GM13977 (cell line): ENCODE measurements at regions not wholly inside any gene's neighbourhood (a gene's known extent, or its start where the extent isn't known, plus 50 kb on each side); places are given as distances from the start of the nearest gene placed in this dataset.

Experiments
- DNase-seq: peaks from one replicate; pipeline ENCODE4 v3.0.0; 2012; ENCODE audit warnings: low spot score
- in situ Hi-C: fragments of 300-500 bp; cut with MboI; formaldehyde crosslinking; loops from one replicate; pipeline ENCODE4 v1.12.0; 2022; ENCODE audit warnings: low sequenced_read_pairs, low pct_unique_long_range_greater_than_20kb, mixed read lengths, inconsistent platforms; ENCODE audit not compliant: unreplicated experiment
- TF ChIP-seq, protein P1 (sequence below): IDR thresholded peaks from 2 replicates; pipeline ENCODE4 v1.5.1; 2012; ENCODE audit warnings: mild to moderate bottlenecking, control low read depth; ENCODE audit not compliant: insufficient read depth; ENCODE audit errors: extremely low read depth, missing control alignments

DNA sequence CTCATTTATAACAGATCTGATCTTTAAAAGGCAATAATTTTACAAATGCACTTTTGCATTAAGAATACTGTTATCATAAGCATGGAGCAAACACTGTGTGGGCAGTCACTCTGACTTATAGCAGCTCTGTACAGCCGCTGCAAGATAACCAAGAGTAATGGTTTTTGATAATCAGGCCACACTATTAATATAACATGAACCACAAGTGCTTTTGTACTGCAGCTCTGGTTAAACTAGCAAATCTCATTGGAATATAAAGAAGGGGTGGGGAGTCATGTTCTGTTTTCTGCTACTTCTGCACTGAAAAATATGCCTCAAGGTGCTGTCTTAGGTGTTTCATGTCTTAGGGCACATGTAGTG is 357.4 kb downstream of the LMO4 start:
- in situ Hi-C loops = no loop called here
- TF ChIP-seq, protein P1, sequence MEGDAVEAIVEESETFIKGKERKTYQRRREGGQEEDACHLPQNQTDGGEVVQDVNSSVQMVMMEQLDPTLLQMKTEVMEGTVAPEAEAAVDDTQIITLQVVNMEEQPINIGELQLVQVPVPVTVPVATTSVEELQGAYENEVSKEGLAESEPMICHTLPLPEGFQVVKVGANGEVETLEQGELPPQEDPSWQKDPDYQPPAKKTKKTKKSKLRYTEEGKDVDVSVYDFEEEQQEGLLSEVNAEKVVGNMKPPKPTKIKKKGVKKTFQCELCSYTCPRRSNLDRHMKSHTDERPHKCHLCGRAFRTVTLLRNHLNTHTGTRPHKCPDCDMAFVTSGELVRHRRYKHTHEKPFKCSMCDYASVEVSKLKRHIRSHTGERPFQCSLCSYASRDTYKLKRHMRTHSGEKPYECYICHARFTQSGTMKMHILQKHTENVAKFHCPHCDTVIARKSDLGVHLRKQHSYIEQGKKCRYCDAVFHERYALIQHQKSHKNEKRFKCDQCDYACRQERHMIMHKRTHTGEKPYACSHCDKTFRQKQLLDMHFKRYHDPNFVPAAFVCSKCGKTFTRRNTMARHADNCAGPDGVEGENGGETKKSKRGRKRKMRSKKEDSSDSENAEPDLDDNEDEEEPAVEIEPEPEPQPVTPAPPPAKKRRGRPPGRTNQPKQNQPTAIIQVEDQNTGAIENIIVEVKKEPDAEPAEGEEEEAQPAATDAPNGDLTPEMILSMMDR = no peak
- no peak for DNase-seq

DNA sequence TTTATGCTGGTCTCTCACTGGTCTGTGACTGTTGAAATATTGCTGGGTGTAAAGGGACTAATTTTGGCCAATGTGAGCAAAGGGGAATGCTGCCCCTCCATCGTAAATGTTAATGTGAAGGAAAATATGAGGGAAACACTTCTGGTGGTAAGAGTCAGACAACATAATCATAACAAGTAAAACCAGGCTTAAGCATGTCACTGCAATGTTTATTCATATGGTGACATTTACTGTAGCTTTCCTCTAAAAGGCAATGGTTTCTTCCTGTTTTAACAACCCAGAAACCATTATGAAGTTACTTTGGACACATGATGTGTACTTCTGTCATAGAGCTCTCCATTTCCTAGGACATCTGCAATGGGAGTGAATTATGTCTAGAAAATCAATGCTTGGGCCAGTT is 358.0 kb downstream of the LMO4 start:
- DNase-seq = no peak
- TF ChIP-seq, protein P1 = no peak
- in situ Hi-C loops = no loop called here

DNA sequence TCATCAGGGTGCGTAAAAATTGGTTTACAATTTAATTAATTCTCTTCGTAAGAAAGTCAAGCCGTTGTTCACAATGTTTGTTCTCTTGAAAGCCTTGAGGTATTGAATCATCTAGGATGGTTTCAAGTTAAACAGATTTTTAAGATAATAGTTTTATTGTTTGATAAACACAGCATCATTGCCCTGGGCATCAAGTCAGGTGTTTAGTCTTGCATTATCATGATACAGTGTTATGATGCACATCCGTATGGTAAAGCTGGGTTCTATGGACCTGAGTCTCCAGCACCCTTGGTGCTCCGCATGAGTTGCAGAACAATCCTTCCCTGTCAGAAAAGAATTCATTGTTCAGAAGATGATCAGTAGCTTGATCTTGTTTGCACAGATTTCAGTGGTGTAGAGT is 359.5 kb downstream of the LMO4 start:
- no peak for DNase-seq
- TF ChIP-seq, protein P1 = no peak
- in situ Hi-C loops = no loop called here

DNA sequence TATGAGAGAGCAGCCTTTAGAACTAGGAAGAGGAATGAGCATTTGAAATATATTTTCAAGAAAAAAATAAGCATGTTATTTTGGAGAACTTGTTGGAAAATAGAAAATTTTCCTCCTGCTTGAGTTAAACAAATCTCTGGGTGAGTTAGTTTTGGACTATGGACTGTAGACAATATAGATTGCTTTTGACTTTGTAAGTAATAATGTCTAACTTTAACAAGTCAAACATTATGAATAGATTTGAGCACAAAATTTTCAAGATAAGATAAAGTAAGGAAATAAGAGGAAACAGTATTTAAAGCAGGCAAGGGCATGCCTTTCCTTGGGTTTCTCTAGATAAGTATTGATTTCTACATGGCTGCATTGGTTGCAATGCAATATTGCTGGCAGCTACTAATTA is 360.8 kb downstream of the LMO4 start:
- in situ Hi-C loops = no loop called here

DNA sequence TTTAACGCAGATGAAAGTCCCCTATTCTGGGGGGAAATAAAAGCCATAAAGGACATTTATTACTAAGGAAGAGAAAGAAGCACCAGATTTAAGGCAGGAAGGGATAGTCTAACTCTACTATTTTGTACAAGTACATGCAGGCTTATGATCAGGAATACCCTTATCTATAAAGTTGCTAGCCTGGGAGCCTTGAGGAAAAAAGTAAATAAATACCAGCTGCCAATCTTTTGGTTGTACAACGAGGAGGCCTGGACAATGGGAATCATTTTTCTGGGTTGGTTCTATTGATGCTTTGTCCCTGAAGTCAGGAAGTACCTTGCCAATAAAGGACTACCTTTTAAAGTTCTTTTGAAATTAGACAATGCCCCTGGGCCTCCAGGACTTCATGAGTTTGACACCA is 367.8 kb downstream of the LMO4 start:
- in situ Hi-C loops = no loop called here
- no peak for DNase-seq
- TF ChIP-seq, protein P1 = no peak

More for the DNA sequence above, 360.8 kb downstream of the LMO4 start:
- DNase-seq = no peak
- TF ChIP-seq, protein P1 = no peak

DNA sequence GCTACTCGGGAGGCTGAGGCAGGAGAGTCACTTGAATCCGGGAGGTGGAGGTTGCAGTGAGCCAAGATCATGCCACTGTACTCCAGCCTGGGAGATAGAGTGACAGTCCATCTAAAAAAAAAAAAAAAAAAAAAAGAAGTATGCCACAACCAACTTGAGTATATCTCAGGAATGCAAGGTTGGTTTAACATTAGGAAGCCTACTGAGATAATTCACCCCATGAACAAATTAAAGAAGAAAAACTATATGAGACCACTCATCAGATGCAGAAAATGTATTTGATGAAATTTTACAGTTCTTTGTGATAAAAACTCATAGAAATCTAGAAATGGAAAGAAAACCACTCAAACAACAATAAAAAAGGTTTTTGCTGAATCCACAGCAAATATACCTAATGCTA is 373.8 kb downstream of the LMO4 start:
- DNase-seq = no peak
- in situ Hi-C loops = no loop called here
- TF ChIP-seq, protein P1 = no peak

DNA sequence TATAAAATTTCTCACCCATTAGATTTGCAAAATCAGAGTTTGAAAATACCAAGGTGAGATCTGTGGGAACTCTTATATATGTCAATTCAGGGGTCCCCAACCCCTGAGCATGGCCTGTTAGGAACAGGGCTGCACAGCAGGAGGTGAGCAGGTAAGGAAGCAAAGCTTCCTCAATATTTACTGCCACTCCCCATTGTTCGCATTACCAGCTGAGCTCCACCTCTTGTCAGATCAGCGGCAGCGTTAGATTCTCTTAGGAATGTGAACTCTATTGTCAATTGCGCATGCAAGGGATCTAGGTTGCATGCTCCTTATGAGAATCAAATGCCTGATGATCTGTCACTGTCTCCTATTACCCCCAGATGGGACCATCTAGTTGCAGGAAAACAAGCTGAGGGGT is 376.6 kb downstream of the LMO4 start:
- in situ Hi-C loops = no loop called here
- DNase-seq = no peak
- TF ChIP-seq, protein P1 = no peak
